Spleen (tissue), 11 donors: ENCODE measurements at regions not wholly inside any gene's neighbourhood (a gene's known extent, or its start where the extent isn't known, plus 50 kb on each side); places are given as distances from the start of the nearest gene placed in this dataset.

Experiments used
- DNase-seq: peaks from one replicate; pipeline ENCODE4 v3.0.0-alpha.2; 2020
- H3K27ac ChIP-seq, 8 donors: fragments of 200-600 bp; sonication (generic) in 7 of 8; 1 replicate in 4 of 8; 2 replicates in 4 of 8; pipeline versions ENCODE4 v1.5.0 to v1.8.0; 2016 to 2021; ENCODE audit warnings: inconsistent platforms in 4 of 8, mild to moderate bottlenecking in 4 of 8, moderate library complexity in 1 of 8
- H3K27me3 ChIP-seq, 7 donors: fragments of 200-600 bp; sonication (generic) in 6 of 7; replicated peaks in 1 of 7; 1 replicate in 4 of 7; 2 replicates in 3 of 7; pipeline versions ENCODE4 v1.5.0 to v1.8.0; 2016 to 2021; ENCODE audit warnings: inconsistent platforms in 3 of 7, mild to moderate bottlenecking in 1 of 7
- H3K36me3 ChIP-seq, 6 donors: fragments of 200-600 bp; sonication (generic) in 5 of 6; 1 replicate in 4 of 6; 2 replicates in 2 of 6; pipeline versions ENCODE4 v1.5.0 to v1.8.0; 2016 to 2021; ENCODE audit warnings: inconsistent platforms in 2 of 6
- H3K4me1 ChIP-seq, 6 donors: fragments of 200-600 bp; sonication (generic) in 5 of 6; 1 replicate in 3 of 6; 2 replicates in 3 of 6; pipeline versions ENCODE4 v1.5.0 to v1.8.0; 2016 to 2021; ENCODE audit warnings: inconsistent platforms in 3 of 6
- H3K4me3 ChIP-seq, 8 donors: fragments of 200-600 bp; sonication (generic) in 7 of 8; 1 replicate in 4 of 8; 2 replicates in 4 of 8; pipeline versions ENCODE4 v1.5.0 to v1.8.0; 2016 to 2021; ENCODE audit warnings: inconsistent platforms in 4 of 8, mild to moderate bottlenecking in 4 of 8, moderate library complexity in 2 of 8
- H3K9me3 ChIP-seq, 8 donors: fragments of 200-600 bp; sonication (generic) in 7 of 8; 1 replicate in 4 of 8; 2 replicates in 4 of 8; pipeline versions ENCODE4 v1.5.0 to v1.8.0; 2016 to 2021; ENCODE audit warnings: inconsistent platforms in 4 of 8
- POLR2A ChIP-seq, 3 donors: fragments of 450-650 bp; IDR thresholded peaks; one replicate each; pipeline ENCODE4 v1.5.1; 2017; ENCODE audit warnings: antibody characterized with exemption in 3 of 3, mild to moderate bottlenecking in 1 of 3
- POLR2AphosphoS5 ChIP-seq, 3 donors: sonication (generic); formaldehyde crosslinking; IDR thresholded peaks; one replicate each; pipeline ENCODE4 v1.5.1; 2017; ENCODE audit warnings: antibody characterized with exemption in 3 of 3
- WGBS, 5 donors: extraction: QIAGEN DNeasy Blood & Tissue Kit in 3 of 5; methylation state at CpG; one replicate each; pipeline versions ENCODE4 v1.1.5 to v1.1.7; 2013 to 2018; 5-methylcytosine and 5-hydroxymethylcytosine counted together
- intact Hi-C: fragments of 100-400 bp; cut with DNase I; formaldehyde crosslinking; loops from one replicate; pipeline ENCODE4 v1.15.0; 2023; ENCODE audit warnings: low total_unique reads
- TF ChIP-seq, protein P1 (sequence below), 11 experiments: fragments of 200-600 bp in 7 of 11; fragments of 450-650 bp in 4 of 11; sonication (generic) in 4 of 11; IDR thresholded peaks in 8 of 11; conservative IDR thresholded peaks in 3 of 11; 1 replicate in 7 of 11; 2 replicates in 4 of 11; pipeline versions ENCODE4 v1.4.0 to v1.8.0; 2016 to 2021; ENCODE audit warnings: antibody characterized with exemption in 11 of 11, inconsistent platforms in 4 of 11, mild to moderate bottlenecking in 1 of 11
- donor health status: healthy with polysubstance abuse.
- donor health status: DM: no; HTN: no; CAD: no; lungs with moderate emphysema.
- donor health status: DM: no; HTN: no; CAD: no.
- donor health status: Bipolar disorder and iron deficiency.
- donor health status: healthy.
- donor health status: DM: no; HTN: no; CAD: no.
- donor health status: DM: yes; HTN: yes; CAD: no.

DNA sequence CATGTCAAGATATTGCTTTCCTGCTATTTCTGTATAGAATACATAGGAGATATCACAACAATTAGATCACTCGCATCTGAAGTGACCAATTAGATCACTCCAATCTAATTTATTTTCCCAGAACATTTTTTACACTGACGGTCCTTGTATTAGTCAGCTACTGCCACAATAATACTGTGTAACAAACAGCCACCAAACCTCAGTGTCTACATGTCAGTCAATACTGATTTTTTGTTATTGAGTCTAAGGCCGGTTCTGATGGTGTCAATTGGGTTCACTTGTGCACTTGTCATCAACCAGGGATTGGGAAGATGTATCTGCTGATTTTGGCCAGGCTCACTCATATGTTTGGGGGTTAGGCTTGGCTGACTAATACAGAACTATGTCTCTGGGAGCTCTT lies 275.9 kb upstream of the NFE2L3 start:
- Histone ChIP-seq H3K4me1 (no peaks in the 10 kb centered on the region), H3K27me3 (peaks cover 0 to 64% (median 24%) of the 10 kb centered on the region in 7 donors), H3K27ac (no peak overlapping the region), H3K36me3 (no peaks in the 10 kb centered on the region), H3K9me3 (no peaks in the 10 kb centered on the region), H3K4me3 (no peak overlapping the region)
- no peak for DNase-seq
- 90 to 96% (median 92%) methylated on average over 3 of the region's 3 CpGs for WGBS, 5 donors
- intact Hi-C loops = no loop called here
- TF ChIP-seq POLR2AphosphoS5 (IDR thresholded peaks at IDR 0.05) (no peak), POLR2A (IDR thresholded peaks at IDR 0.05) (no peak)
- TF ChIP-seq, protein P1, sequence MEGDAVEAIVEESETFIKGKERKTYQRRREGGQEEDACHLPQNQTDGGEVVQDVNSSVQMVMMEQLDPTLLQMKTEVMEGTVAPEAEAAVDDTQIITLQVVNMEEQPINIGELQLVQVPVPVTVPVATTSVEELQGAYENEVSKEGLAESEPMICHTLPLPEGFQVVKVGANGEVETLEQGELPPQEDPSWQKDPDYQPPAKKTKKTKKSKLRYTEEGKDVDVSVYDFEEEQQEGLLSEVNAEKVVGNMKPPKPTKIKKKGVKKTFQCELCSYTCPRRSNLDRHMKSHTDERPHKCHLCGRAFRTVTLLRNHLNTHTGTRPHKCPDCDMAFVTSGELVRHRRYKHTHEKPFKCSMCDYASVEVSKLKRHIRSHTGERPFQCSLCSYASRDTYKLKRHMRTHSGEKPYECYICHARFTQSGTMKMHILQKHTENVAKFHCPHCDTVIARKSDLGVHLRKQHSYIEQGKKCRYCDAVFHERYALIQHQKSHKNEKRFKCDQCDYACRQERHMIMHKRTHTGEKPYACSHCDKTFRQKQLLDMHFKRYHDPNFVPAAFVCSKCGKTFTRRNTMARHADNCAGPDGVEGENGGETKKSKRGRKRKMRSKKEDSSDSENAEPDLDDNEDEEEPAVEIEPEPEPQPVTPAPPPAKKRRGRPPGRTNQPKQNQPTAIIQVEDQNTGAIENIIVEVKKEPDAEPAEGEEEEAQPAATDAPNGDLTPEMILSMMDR (IDR thresholded peaks at IDR 0.05 in 8 of 11, conservative IDR thresholded peaks at IDR 0.05 in 3 of 11) = no peak

DNA sequence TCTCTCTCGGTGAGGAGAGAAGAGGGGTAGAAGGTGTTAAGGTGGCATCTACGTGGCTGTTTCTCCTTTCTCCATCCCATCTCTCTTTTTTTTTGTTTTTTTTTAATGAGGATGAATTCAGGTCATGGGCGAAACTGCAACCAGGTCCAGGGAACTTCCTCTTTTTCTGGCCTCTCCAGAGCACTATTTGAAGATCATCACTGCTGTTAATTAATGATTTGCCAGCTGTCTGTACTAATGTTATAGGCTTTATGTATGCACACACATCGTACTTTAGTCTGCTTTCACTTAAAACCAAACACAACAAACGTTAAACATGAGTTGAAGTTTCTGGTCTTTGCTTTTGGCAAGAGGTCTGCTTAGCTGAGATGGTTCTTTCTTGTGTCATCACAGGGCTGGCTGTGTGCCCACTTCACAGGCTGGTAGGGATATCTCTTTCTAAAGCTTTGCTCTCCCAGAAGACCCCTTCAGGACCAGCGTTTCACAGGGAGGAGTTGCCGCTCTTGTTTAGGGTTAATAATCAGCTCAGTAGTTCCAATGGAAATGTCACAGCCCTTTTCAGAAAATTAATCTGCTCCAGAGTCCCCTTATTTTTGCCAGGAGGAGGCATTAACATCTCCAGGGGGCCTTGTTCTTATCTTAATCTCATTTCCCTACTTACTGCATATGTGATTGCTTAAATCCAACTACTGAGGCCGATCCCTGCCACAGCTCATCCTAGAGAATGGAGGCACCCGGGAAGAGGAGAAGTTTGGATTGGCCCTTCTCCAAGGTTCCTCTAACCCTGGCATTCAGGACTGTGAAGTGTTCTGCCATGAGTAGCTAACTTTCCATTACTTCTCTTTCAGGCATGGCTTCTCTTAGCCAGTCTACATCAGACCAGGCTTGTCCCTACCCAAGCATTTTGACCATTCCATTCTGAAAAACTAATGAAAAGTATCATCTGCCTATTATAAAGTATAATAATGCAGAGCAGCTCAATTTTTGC lies 273.9 kb upstream of the NFE2L3 start:
- H3K4me3 ChIP-seq = no peak overlapping the region
- H3K36me3 ChIP-seq = no peaks in the 10 kb centered on the region
- TF ChIP-seq POLR2A (IDR thresholded peaks at IDR 0.05) = no peak
- TF ChIP-seq, protein P1 (IDR thresholded peaks at IDR 0.05 in 8 of 11, conservative IDR thresholded peaks at IDR 0.05 in 3 of 11) = no peak
- no peak for DNase-seq
- intact Hi-C loops = no loop called here
- peaks cover 0 to 67% (median 9%) of the 10 kb centered on the region in 7 donors for H3K27me3 ChIP-seq
- WGBS, 5 donors = 72 to 77% (median 73%) methylated on average over 9 of the region's 9 CpGs
- no peaks in the 10 kb centered on the region for H3K4me1 ChIP-seq
- no peaks in the 10 kb centered on the region for H3K9me3 ChIP-seq
- no peak overlapping the region for H3K27ac ChIP-seq

DNA sequence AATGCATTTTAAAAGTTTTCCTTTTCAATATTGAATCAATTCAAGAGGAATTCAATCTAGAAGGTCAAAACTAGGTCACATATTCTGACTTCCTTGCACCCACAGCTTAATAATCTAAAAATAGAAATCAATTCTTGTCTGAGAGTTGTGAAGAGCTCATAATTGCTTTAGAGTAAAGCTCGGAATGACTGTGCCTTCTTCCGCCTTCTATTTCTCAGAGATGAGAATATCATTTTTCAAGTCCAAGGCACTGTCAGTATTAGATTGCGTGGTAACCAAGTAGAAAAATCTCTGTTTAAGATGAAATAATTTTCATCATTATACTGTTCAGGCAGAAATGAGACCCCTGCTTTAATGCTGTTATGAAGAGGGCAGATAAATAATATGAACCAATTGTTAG lies 272.2 kb upstream of the NFE2L3 start:
- H3K36me3 ChIP-seq = no peaks in the 10 kb centered on the region
- no peak for DNase-seq
- 86 to 94% (median 90%) methylated on average over 3 of the region's 3 CpGs for WGBS, 5 donors
- TF ChIP-seq POLR2AphosphoS5 (IDR thresholded peaks at IDR 0.05) = no peak
- TF ChIP-seq POLR2A (IDR thresholded peaks at IDR 0.05) = no peak
- TF ChIP-seq, protein P1 (IDR thresholded peaks at IDR 0.05 in 8 of 11, conservative IDR thresholded peaks at IDR 0.05 in 3 of 11) = no peak
- intact Hi-C loops = no loop called here
- peaks cover 0 to 68% (median 0%) of the 10 kb centered on the region in 7 donors for H3K27me3 ChIP-seq
- H3K9me3 ChIP-seq = no peaks in the 10 kb centered on the region
- no peaks in the 10 kb centered on the region for H3K4me1 ChIP-seq
- no peak overlapping the region for H3K27ac ChIP-seq
- no peak overlapping the region for H3K4me3 ChIP-seq

DNA sequence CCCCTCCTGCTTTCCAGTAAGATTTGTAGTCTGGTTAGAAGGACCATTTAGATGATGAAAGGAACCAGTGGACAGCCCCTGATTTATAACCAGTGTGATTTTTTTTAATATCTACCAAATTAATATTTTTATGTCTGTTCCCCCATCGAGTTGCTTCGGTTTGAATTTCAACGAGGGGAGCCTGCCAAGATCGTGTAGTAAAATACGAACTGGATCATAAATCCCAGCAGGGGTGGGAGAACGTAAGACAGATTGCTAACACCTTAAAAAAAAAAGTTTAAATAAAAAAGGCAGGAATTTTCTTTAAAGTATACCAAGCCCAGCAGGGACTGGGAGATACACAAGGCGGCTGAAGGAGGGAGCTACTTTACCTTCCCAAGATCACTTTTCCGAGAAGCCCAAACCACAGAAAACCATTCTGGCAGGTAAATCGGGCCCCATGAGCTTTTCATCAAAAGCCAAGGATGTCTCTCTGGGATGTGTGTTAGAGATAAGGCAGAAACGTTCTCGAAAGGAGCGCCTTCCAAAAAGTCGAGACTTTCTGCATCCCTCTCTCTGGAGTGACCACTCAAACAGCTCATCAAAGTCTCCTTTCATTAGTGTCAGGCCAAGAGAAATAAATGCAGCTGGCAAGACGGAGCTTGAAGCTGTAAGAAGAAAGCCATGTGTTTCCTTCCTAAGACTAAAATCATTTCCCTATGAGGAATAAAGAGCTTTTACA lies 270.5 kb upstream of the NFE2L3 start:
- H3K27ac ChIP-seq = no peak overlapping the region
- no peak for DNase-seq
- no peaks in the 10 kb centered on the region for H3K4me1 ChIP-seq
- intact Hi-C loops = no loop called here
- H3K27me3 ChIP-seq = peaks cover 0 to 62% (median 0%) of the 10 kb centered on the region in 7 donors
- no peaks in the 10 kb centered on the region for H3K36me3 ChIP-seq
- no peak overlapping the region for H3K4me3 ChIP-seq
- WGBS, 5 donors = 78 to 84% (median 79%) methylated on average over 14 of the region's 14 CpGs
- no peaks in the 10 kb centered on the region for H3K9me3 ChIP-seq
- TF ChIP-seq POLR2AphosphoS5 (IDR thresholded peaks at IDR 0.05) (no peak), POLR2A (IDR thresholded peaks at IDR 0.05) (no peak)
- TF ChIP-seq, protein P1 (IDR thresholded peaks at IDR 0.05 in 8 of 11, conservative IDR thresholded peaks at IDR 0.05 in 3 of 11) = no peak
